GM12878 (cell line): ENCODE measurements at regions not wholly inside any gene's neighbourhood (a gene's known extent, or its start where the extent isn't known, plus 50 kb on each side); places are given as distances from the start of the nearest gene placed in this dataset.

ENCODE experiments used
- BRCA1 ChIP-seq: IDR thresholded peaks from 2 replicates; pipeline ENCODE4 v1.6.1; 2011; ENCODE audit warnings: low read depth, low read length, improper control_type of control experiment
- FOXM1 ChIP-seq: IDR thresholded peaks from 2 replicates; pipeline ENCODE4 v1.6.1; 2012; ENCODE audit warnings: low read depth, mild to moderate bottlenecking, inconsistent platforms, low read length, moderate library complexity
- IKZF1 ChIP-seq: fragments of 450-650 bp; conservative IDR thresholded peaks from 2 replicates; pipeline ENCODE4 v1.6.1; 2017; ENCODE audit warnings: antibody characterized with exemption, mild to moderate bottlenecking
- MEF2A ChIP-seq: IDR thresholded peaks from 2 replicates; pipeline ENCODE4 v1.6.1; 2011; ENCODE audit warnings: low read depth, mild to moderate bottlenecking, low read length, moderate library complexity; ENCODE audit not compliant: insufficient read depth
- RB1 ChIP-seq: fragments of 450-650 bp; formaldehyde crosslinking; IDR thresholded peaks from 2 replicates; pipeline ENCODE4 v1.6.1; 2017; ENCODE audit warnings: mild to moderate bottlenecking, borderline replicate concordance
- SREBF1 ChIP-seq: IDR thresholded peaks from 2 replicates; pipeline ENCODE4 v1.6.1; 2012; ENCODE audit warnings: mild to moderate bottlenecking, low read length
- ZNF207 ChIP-seq: fragments of 450-650 bp; IDR thresholded peaks from 2 replicates; pipeline ENCODE4 v1.6.1; 2014; ENCODE audit warnings: antibody characterized with exemption, mild to moderate bottlenecking, borderline replicate concordance
- TF ChIP-seq, protein P1 (sequence below): IDR thresholded peaks from 2 replicates; pipeline ENCODE4 v1.6.1; 2012; ENCODE audit warnings: low read depth, low read length, improper control_type of control experiment
- TF ChIP-seq, protein P2 (sequence below): IDR thresholded peaks from 2 replicates; pipeline ENCODE4 v1.6.1; 2012; ENCODE audit warnings: low read depth, low read length, improper control_type of control experiment
- TF ChIP-seq, protein P3 (sequence below): fragments of 450-650 bp; IDR thresholded peaks from 2 replicates; pipeline ENCODE4 v1.6.1; 2017; ENCODE audit warnings: borderline replicate concordance
- TF ChIP-seq, protein P4 (sequence below): fragments of 450-650 bp; formaldehyde crosslinking; IDR thresholded peaks from 2 replicates; pipeline ENCODE4 v1.4.0; 2022; ENCODE audit warnings: mild to moderate bottlenecking, moderate library complexity
- TF ChIP-seq, protein P5 (sequence below): fragments of 450-650 bp; IDR thresholded peaks from 2 replicates; pipeline ENCODE4 v1.6.1; 2017; ENCODE audit warnings: mild to moderate bottlenecking, low read depth, inconsistent platforms; ENCODE audit not compliant: poor library complexity, severe bottlenecking
- TF ChIP-seq, protein P6 (sequence below): fragments of 450-650 bp; IDR thresholded peaks from 2 replicates; pipeline ENCODE4 v1.6.1; 2016; ENCODE audit warnings: mild to moderate bottlenecking

DNA sequence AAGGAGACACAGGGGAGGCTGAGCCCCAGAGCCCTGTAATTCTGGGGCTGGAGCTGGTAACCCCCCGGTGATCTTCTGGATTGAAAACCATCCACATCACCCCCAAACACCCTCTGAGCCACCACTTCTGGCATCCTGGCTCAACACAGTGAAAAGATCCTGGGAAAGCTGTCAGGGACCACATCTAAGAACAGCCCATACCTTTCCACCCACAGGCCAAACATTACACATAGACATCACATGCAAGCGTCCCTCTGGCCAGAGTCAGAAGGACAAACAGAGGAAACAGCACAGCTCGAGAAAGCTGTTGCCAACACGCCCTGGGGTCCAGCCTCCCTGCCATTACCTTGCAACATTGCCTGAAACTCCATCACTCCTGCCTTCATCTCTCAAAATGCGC lies 469.5 kb downstream of the SOX6 start (continued):
- TF ChIP-seq, protein P1, sequence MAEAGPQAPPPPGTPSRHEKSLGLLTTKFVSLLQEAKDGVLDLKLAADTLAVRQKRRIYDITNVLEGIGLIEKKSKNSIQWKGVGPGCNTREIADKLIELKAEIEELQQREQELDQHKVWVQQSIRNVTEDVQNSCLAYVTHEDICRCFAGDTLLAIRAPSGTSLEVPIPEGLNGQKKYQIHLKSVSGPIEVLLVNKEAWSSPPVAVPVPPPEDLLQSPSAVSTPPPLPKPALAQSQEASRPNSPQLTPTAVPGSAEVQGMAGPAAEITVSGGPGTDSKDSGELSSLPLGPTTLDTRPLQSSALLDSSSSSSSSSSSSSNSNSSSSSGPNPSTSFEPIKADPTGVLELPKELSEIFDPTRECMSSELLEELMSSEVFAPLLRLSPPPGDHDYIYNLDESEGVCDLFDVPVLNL: no peak
- TF ChIP-seq, protein P2, sequence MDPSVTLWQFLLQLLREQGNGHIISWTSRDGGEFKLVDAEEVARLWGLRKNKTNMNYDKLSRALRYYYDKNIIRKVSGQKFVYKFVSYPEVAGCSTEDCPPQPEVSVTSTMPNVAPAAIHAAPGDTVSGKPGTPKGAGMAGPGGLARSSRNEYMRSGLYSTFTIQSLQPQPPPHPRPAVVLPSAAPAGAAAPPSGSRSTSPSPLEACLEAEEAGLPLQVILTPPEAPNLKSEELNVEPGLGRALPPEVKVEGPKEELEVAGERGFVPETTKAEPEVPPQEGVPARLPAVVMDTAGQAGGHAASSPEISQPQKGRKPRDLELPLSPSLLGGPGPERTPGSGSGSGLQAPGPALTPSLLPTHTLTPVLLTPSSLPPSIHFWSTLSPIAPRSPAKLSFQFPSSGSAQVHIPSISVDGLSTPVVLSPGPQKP: no peak
- TF ChIP-seq MEF2A (no peak), SREBF1 (no peak), BRCA1 (no peak), RB1 (no peak), ZNF207 (no peak), FOXM1 (no peak), IKZF1 (no peak)
- TF ChIP-seq, protein P3, sequence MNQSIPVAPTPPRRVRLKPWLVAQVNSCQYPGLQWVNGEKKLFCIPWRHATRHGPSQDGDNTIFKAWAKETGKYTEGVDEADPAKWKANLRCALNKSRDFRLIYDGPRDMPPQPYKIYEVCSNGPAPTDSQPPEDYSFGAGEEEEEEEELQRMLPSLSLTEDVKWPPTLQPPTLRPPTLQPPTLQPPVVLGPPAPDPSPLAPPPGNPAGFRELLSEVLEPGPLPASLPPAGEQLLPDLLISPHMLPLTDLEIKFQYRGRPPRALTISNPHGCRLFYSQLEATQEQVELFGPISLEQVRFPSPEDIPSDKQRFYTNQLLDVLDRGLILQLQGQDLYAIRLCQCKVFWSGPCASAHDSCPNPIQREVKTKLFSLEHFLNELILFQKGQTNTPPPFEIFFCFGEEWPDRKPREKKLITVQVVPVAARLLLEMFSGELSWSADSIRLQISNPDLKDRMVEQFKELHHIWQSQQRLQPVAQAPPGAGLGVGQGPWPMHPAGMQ: no peak
- TF ChIP-seq, protein P4, sequence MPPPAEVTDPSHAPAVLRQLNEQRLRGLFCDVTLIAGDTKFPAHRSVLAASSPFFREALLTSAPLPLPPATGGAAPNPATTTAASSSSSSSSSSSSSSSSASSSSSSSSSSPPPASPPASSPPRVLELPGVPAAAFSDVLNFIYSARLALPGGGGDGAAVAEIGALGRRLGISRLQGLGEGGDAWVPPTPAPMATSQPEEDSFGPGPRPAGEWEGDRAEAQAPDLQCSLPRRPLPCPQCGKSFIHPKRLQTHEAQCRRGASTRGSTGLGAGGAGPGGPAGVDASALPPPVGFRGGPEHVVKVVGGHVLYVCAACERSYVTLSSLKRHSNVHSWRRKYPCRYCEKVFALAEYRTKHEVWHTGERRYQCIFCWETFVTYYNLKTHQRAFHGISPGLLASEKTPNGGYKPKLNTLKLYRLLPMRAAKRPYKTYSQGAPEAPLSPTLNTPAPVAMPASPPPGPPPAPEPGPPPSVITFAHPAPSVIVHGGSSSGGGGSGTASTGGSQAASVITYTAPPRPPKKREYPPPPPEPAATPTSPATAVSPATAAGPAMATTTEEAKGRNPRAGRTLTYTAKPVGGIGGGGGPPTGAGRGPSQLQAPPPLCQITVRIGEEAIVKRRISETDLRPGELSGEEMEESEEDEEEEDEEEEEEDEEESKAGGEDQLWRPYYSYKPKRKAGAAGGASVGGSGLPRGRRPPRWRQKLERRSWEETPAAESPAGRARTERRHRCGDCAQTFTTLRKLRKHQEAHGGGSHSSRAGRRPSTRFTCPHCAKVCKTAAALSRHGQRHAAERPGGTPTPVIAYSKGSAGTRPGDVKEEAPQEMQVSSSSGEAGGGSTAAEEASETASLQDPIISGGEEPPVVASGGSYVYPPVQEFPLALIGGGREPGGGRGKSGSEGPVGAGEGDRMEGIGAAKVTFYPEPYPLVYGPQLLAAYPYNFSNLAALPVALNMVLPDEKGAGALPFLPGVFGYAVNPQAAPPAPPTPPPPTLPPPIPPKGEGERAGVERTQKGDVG: no peak
- TF ChIP-seq, protein P5, sequence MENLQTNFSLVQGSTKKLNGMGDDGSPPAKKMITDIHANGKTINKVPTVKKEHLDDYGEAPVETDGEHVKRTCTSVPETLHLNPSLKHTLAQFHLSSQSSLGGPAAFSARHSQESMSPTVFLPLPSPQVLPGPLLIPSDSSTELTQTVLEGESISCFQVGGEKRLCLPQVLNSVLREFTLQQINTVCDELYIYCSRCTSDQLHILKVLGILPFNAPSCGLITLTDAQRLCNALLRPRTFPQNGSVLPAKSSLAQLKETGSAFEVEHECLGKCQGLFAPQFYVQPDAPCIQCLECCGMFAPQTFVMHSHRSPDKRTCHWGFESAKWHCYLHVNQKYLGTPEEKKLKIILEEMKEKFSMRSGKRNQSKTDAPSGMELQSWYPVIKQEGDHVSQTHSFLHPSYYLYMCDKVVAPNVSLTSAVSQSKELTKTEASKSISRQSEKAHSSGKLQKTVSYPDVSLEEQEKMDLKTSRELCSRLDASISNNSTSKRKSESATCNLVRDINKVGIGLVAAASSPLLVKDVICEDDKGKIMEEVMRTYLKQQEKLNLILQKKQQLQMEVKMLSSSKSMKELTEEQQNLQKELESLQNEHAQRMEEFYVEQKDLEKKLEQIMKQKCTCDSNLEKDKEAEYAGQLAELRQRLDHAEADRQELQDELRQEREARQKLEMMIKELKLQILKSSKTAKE: no peak
- TF ChIP-seq, protein P6, sequence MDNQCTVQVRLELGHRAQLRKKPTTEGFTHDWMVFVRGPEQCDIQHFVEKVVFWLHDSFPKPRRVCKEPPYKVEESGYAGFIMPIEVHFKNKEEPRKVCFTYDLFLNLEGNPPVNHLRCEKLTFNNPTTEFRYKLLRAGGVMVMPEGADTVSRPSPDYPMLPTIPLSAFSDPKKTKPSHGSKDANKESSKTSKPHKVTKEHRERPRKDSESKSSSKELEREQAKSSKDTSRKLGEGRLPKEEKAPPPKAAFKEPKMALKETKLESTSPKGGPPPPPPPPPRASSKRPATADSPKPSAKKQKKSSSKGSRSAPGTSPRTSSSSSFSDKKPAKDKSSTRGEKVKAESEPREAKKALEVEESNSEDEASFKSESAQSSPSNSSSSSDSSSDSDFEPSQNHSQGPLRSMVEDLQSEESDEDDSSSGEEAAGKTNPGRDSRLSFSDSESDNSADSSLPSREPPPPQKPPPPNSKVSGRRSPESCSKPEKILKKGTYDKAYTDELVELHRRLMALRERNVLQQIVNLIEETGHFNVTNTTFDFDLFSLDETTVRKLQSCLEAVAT: no peak
